OCI-LY1 (cell line): ENCODE measurements at regions not wholly inside any gene's neighbourhood (a gene's known extent, or its start where the extent isn't known, plus 50 kb on each side); places are given as distances from the start of the nearest gene placed in this dataset.

Source experiments
- CTCF ChIP-seq: fragments of 200-600 bp; sonication (generic), shearing (Covaris generic); IDR thresholded peaks from 2 replicates; pipeline ENCODE4 v1.5.1; 2017; ENCODE audit warnings: mild to moderate bottlenecking, antibody characterized with exemption, low read length, moderate library complexity, mixed read lengths
- EZH2 ChIP-seq: fragments of 200-600 bp; sonication (generic), shearing (Covaris generic); IDR thresholded peaks from 2 replicates; pipeline ENCODE4 v1.8.0; 2017; ENCODE audit warnings: borderline replicate concordance, mixed run types, mild to moderate bottlenecking, antibody characterized with exemption, low read length, moderate library complexity, mixed read lengths

- no peak for TF ChIP-seq CTCF
- no peak for TF ChIP-seq EZH2
Observed at GRCh38 chr1:163477276-163477830, 155.6 kb downstream of the NUF2 start.
